Astrocyte (in vitro differentiated cells and primary cell): ENCODE measurements at regions not wholly inside any gene's neighbourhood (a gene's known extent, or its start where the extent isn't known, plus 50 kb on each side); places are given as distances from the start of the nearest gene placed in this dataset.
A peak's percentile ranks its signal among the peaks of the same experiment; 100 is the strongest.

Experiments used
- DNase-seq: peaks from one replicate; pipeline ENCODE4 v3.0.0-alpha.2; 2010; ENCODE audit warnings: low read depth
- FAIRE-seq: peaks from 2 replicates; lab custom pipeline; 2011; peaks lifted over from hg19 to GRCh38; lab: Jason Lieb, UNC
- H2AFZ ChIP-seq: 2 replicates; pipeline ENCODE4 v1.6.0; 2012; ENCODE audit warnings: low read depth, low read length, inconsistent platforms
- H3K27ac ChIP-seq: 2 replicates; pipeline ENCODE4 v1.5.1; 2011; ENCODE audit warnings: low read depth, low read length, inconsistent platforms
- H3K27me3 ChIP-seq: 2 replicates; pipeline ENCODE4 v1.6.0; 2011; ENCODE audit warnings: low read length, inconsistent platforms; ENCODE audit not compliant: insufficient read depth
- H3K36me3 ChIP-seq: 2 replicates; pipeline ENCODE4 v1.5.1; 2011; ENCODE audit warnings: low read length, inconsistent platforms; ENCODE audit not compliant: insufficient read depth
- H3K4me1 ChIP-seq: 2 replicates; pipeline ENCODE4 v1.5.1; 2011; ENCODE audit warnings: low read length, inconsistent platforms; ENCODE audit not compliant: insufficient read depth
- H3K4me2 ChIP-seq: 2 replicates; pipeline ENCODE4 v1.6.0; 2012; ENCODE audit warnings: low read length, inconsistent platforms
- H3K4me3 ChIP-seq: 2 replicates; pipeline ENCODE4 v1.5.1; 2011; ENCODE audit warnings: low read depth, mild to moderate bottlenecking, low read length, inconsistent platforms; ENCODE audit not compliant: insufficient read depth
- H3K79me2 ChIP-seq: 2 replicates; pipeline ENCODE4 v1.6.0; 2012; ENCODE audit warnings: mild to moderate bottlenecking, low read length, inconsistent platforms; ENCODE audit not compliant: insufficient read depth
- H3K9ac ChIP-seq: 2 replicates; pipeline ENCODE4 v1.6.0; 2012; ENCODE audit warnings: mild to moderate bottlenecking, low read length, inconsistent platforms
- H3K9me3 ChIP-seq: 2 replicates; pipeline ENCODE4 v1.5.1; 2012; ENCODE audit warnings: low read depth, mild to moderate bottlenecking, low read length, inconsistent platforms; ENCODE audit not compliant: insufficient read depth
- H4K20me1 ChIP-seq: 2 replicates; pipeline ENCODE4 v1.6.0; 2012; ENCODE audit warnings: low read length, inconsistent platforms; ENCODE audit not compliant: insufficient read depth
- H3K27ac Mint-ChIP-seq: one replicate; pipeline ENCODE4 v1.8.0; 2021; ENCODE audit warnings: mild to moderate bottlenecking, mixed read lengths; ENCODE audit not compliant: unreplicated experiment
- H3K27me3 Mint-ChIP-seq: one replicate; pipeline ENCODE4 v1.8.0; 2021; ENCODE audit warnings: low read depth, mixed read lengths; ENCODE audit not compliant: unreplicated experiment
- H3K36me3 Mint-ChIP-seq: one replicate; pipeline ENCODE4 v1.8.0; 2021; ENCODE audit warnings: low read depth, mixed read lengths; ENCODE audit not compliant: unreplicated experiment
- H3K4me1 Mint-ChIP-seq: one replicate; pipeline ENCODE4 v1.8.0; 2021; ENCODE audit warnings: low read depth, mixed read lengths; ENCODE audit not compliant: unreplicated experiment
- H3K4me3 Mint-ChIP-seq: one replicate; pipeline ENCODE4 v1.8.0; 2021; ENCODE audit warnings: mild to moderate bottlenecking, moderate library complexity, mixed read lengths; ENCODE audit not compliant: unreplicated experiment
- H3K9me3 Mint-ChIP-seq: one replicate; pipeline ENCODE4 v1.8.0; 2021; ENCODE audit warnings: mild to moderate bottlenecking, mixed read lengths; ENCODE audit not compliant: unreplicated experiment
- CTCF ChIP-seq: IDR thresholded peaks from 2 replicates; pipeline ENCODE4 v1.5.1; 2011; ENCODE audit warnings: low read depth, mild to moderate bottlenecking, inconsistent platforms, low read length, moderate library complexity; ENCODE audit not compliant: insufficient read depth
- EZH2 ChIP-seq: IDR thresholded peaks from 2 replicates; pipeline ENCODE4 v1.6.1; 2012; ENCODE audit warnings: mild to moderate bottlenecking, low read length, inconsistent platforms; ENCODE audit not compliant: insufficient read depth

- H3K27me3 ChIP-seq: no peaks in the 10 kb centered on the region
- Mint-ChIP-seq H3K27me3 (no peaks in the 10 kb centered on the region), H3K27ac (no peak overlapping the region)
Measured at GRCh38 chr5:118144540-118144939, 843.8 kb downstream of the DTWD2 start.

DNA sequence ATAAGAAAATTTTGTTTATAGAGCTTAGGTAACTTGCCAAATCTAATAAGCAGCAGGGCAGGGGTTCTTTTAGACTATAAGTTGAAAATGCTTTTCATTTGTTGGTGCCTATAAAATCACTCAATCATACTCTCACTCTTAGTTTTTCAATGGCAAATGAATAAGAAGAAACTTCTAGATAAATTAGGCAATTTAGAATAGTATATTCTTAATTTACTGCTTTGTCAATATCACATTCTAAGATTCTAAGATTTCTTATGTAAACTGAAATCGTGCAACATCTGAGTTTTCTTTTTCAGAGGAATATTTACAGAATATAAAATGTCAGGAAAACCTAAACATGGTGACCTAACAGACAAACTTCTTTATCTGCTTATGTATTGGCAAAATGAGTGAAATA, 849.0 kb downstream of the DTWD2 start:
- Histone ChIP-seq H3K9me3 (no peaks in the 10 kb centered on the region), H3K4me1 (no peaks in the 10 kb centered on the region), H3K9ac (no peak overlapping the region), H3K79me2 (no peaks in the 10 kb centered on the region), H3K4me2 (no peak overlapping the region), H3K27me3 (no peaks in the 10 kb centered on the region), H4K20me1 (no peaks in the 10 kb centered on the region), H2AFZ (no peak overlapping the region), H3K4me3 (no peak overlapping the region), H3K36me3 (no peaks in the 10 kb centered on the region), H3K27ac (no peak overlapping the region)
- FAIRE-seq: no peak
- no peak for DNase-seq
- H3K4me3 Mint-ChIP-seq: no peak overlapping the region
- TF ChIP-seq EZH2 (no peak), CTCF (no peak)
- no peaks in the 10 kb centered on the region for H3K9me3 Mint-ChIP-seq
- H3K4me1 Mint-ChIP-seq: no peaks in the 10 kb centered on the region
- H3K27ac Mint-ChIP-seq: no peak overlapping the region
- H3K27me3 Mint-ChIP-seq: no peaks in the 10 kb centered on the region
- no peaks in the 10 kb centered on the region for H3K36me3 Mint-ChIP-seq

More at GRCh38 chr5:118144540-118144939, 843.8 kb downstream of the DTWD2 start:
- no peak overlapping the region for H3K4me3 Mint-ChIP-seq
- Histone ChIP-seq H3K9ac (no peak overlapping the region), H3K4me1 (no peaks in the 10 kb centered on the region), H3K9me3 (no peaks in the 10 kb centered on the region), H2AFZ (no peak overlapping the region), H3K4me2 (no peak overlapping the region), H3K79me2 (no peaks in the 10 kb centered on the region), H3K36me3 (no peaks in the 10 kb centered on the region), H3K4me3 (no peak overlapping the region), H3K27ac (no peak overlapping the region), H4K20me1 (no peaks in the 10 kb centered on the region)
- H3K36me3 Mint-ChIP-seq: no peaks in the 10 kb centered on the region
- DNase-seq: no peak
- TF ChIP-seq CTCF: no peak
- no peak for TF ChIP-seq EZH2
- H3K4me1 Mint-ChIP-seq: no peaks in the 10 kb centered on the region
- no peaks in the 10 kb centered on the region for H3K9me3 Mint-ChIP-seq
- FAIRE-seq: no peak

DNA sequence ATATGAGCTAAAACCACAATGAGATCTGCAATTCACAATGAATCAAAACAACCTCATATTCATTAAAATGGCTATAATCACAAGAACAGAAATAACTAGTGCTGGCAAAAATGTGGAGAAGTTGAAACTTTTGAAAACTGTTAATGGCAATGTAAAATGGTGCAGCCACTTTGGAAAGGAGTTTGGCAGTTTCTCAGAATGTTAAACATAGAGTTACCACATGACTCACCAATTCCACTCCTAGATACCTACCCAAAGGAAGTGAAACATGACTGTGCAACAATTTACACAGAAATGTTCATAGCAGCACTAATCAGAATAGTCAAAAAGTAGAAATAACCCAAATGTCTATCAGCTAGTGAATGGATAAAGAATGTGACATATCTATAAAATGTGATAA, 862.2 kb downstream of the DTWD2 start:
- FAIRE-seq (no peak), DNase-seq (peak; percentile 15)
- Histone ChIP-seq H3K27ac (no peak overlapping the region), H3K9ac (no peak overlapping the region), H3K36me3 (no peaks in the 10 kb centered on the region), H3K27me3 (no peaks in the 10 kb centered on the region), H3K9me3 (no peaks in the 10 kb centered on the region), H4K20me1 (no peaks in the 10 kb centered on the region), H2AFZ (no peak overlapping the region), H3K4me1 (no peaks in the 10 kb centered on the region), H3K79me2 (no peaks in the 10 kb centered on the region), H3K4me2 (no peak overlapping the region), H3K4me3 (no peak overlapping the region)
- peaks cover 8% of the 10 kb centered on the region for H3K4me1 Mint-ChIP-seq
- TF ChIP-seq EZH2 (no peak), CTCF (no peak)
- no peaks in the 10 kb centered on the region for H3K27me3 Mint-ChIP-seq
- H3K27ac Mint-ChIP-seq: no peak overlapping the region
- no peaks in the 10 kb centered on the region for H3K36me3 Mint-ChIP-seq
- H3K4me3 Mint-ChIP-seq: no peak overlapping the region
- H3K9me3 Mint-ChIP-seq: no peaks in the 10 kb centered on the region
